HEK293T (cell line): ENCODE measurements at regions not wholly inside any gene's neighbourhood (a gene's known extent, or its start where the extent isn't known, plus 50 kb on each side); places are given as distances from the start of the nearest gene placed in this dataset.

Experiments
- CTCF ChIA-PET: fragments of 350-600 bp; formaldehyde crosslinking; extraction: SDS; loops from one replicate; lab custom pipeline; 2021; ENCODE audit warnings: antibody characterized with exemption, inconsistent platforms; lab: Yijun Ruan, JAX
- POLR2A ChIA-PET: fragments of 350-600 bp; formaldehyde crosslinking; extraction: SDS; loops from one replicate; lab custom pipeline; 2020; ENCODE audit warnings: antibody characterized with exemption, inconsistent platforms; lab: Yijun Ruan, JAX
- DNase-seq: peaks from one replicate; pipeline ENCODE4 v3.0.0; 2012; ENCODE audit warnings: mixed read lengths; ENCODE audit errors: extremely low spot score
- ARNT ChIP-seq: fragments of 450-650 bp; IDR thresholded peaks from 2 replicates; pipeline ENCODE4 v1.6.1; 2017; ENCODE audit warnings: mild to moderate bottlenecking
- BHLHE40 ChIP-seq: fragments of 450-650 bp; IDR thresholded peaks from 2 replicates; pipeline ENCODE4 v1.6.1; 2016; ENCODE audit warnings: mild to moderate bottlenecking, moderate library complexity, borderline replicate concordance
- CTBP1 ChIP-seq: fragments of 450-650 bp; IDR thresholded peaks from 2 replicates; pipeline ENCODE4 v1.6.1; 2016; ENCODE audit warnings: borderline replicate concordance
- ELF4 ChIP-seq: fragments of 450-650 bp; IDR thresholded peaks from 2 replicates; pipeline ENCODE4 v1.6.1; 2017; ENCODE audit warnings: antibody characterized with exemption
- FOXA1 ChIP-seq: fragments of 450-650 bp; IDR thresholded peaks from 2 replicates; pipeline ENCODE4 v1.6.1; 2016; ENCODE audit warnings: mild to moderate bottlenecking
- FOXK2 ChIP-seq: fragments of 450-650 bp; IDR thresholded peaks from 2 replicates; pipeline ENCODE4 v1.6.1; 2016; ENCODE audit warnings: mild to moderate bottlenecking
- FOXM1 ChIP-seq: fragments of 450-650 bp; IDR thresholded peaks from 2 replicates; pipeline ENCODE4 v1.6.1; 2017; ENCODE audit warnings: mild to moderate bottlenecking, borderline replicate concordance
- HDGF ChIP-seq: fragments of 450-650 bp; IDR thresholded peaks from 2 replicates; pipeline ENCODE4 v1.6.1; 2017; ENCODE audit warnings: antibody characterized with exemption, borderline replicate concordance
- L3MBTL2 ChIP-seq: fragments of 450-650 bp; conservative IDR thresholded peaks from 2 replicates; pipeline ENCODE4 v1.6.1; 2016; ENCODE audit warnings: mild to moderate bottlenecking
- LEF1 ChIP-seq: fragments of 450-650 bp; IDR thresholded peaks from 2 replicates; pipeline ENCODE4 v1.6.1; 2017; ENCODE audit warnings: mild to moderate bottlenecking, borderline replicate concordance
- NFRKB ChIP-seq: fragments of 450-650 bp; IDR thresholded peaks from 2 replicates; pipeline ENCODE4 v1.6.1; 2016; ENCODE audit warnings: mild to moderate bottlenecking, moderate library complexity
- SP1 ChIP-seq: fragments of 450-650 bp; IDR thresholded peaks from 2 replicates; pipeline ENCODE4 v1.6.1; 2017
- SUZ12 ChIP-seq: fragments of 450-650 bp; IDR thresholded peaks from 2 replicates; pipeline ENCODE4 v1.6.1; 2016; ENCODE audit warnings: mild to moderate bottlenecking
- TARDBP ChIP-seq: fragments of 450-650 bp; IDR thresholded peaks from 2 replicates; pipeline ENCODE4 v1.6.1; 2016
- ZNF384 ChIP-seq: fragments of 450-650 bp; IDR thresholded peaks from 2 replicates; pipeline ENCODE4 v1.6.1; 2016
- TF ChIP-seq, protein P1 (sequence below): fragments of 450-650 bp; IDR thresholded peaks from 2 replicates; pipeline ENCODE4 v1.6.1; 2016

DNA sequence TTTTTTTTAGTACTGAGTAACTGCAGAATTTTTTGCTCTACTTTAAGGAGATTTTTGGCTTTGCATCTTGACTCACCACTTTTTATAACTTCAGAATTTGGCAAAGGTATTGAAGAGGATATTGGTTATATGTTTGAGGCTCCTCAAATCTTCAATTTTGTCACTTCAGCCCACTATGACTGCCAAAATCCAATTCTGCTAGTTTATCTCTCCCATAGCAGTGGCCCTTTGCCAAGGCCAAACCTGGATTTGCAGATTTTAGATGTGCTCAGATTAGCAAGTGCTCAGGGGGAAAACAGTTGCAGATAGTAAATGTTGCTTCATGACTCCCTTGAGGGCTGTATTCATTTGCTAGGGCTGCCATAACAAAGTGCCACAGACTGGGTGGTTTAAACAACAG lies 427.5 kb downstream of the ADRA2A start:
- ChIA-PET POLR2A (no interaction called here), CTCF (no interaction called here)
- TF ChIP-seq NFRKB (no peak), FOXK2 (no peak), ARNT (no peak), SP1 (no peak), SUZ12 (no peak), ZNF384 (no peak), ELF4 (no peak), HDGF (no peak)
- no peak for DNase-seq

DNA sequence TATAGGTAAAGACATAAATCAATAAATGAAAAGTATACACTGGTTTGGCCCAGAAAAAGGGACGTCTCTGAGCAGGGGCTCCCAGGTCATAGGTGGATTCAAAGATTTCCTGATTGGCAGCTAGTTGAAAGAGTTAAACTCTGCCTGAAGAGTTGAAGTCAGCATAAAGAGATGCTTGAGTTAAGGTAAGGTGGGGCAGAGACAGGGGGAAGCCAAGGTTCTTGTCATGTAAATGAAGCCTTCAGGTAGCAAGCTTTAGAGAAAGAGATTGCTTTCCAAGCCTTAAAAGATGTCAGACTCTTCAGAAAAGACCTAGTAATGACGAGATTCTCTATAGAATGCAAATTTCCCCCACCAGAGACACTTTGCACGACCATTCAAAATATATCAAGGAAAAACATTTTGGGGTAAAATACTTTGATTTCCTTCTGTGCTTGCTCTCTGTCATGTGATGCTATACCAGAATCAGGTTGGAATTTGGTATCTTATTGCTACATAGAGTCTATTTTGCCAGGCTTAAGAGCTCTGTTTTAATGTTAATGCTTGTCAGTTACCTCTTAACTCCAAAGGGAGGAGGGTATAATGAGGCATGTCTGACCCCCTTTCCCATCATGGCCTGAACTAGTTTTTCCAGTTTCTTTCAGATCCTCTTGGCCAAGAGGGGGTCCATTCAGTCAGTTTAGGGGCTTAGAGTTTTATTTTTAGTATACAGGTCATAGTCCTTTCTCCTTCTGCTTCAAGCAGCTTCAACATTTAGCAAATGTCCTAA lies 429.6 kb downstream of the ADRA2A start:
- TF ChIP-seq FOXA1 (no peak), FOXK2 (no peak), BHLHE40 (no peak), HDGF (no peak), ELF4 (no peak), NFRKB (no peak), LEF1 (no peak), L3MBTL2 (no peak), SUZ12 (no peak), TARDBP (no peak), FOXM1 (no peak), ARNT (no peak), SP1 (no peak)
- TF ChIP-seq, protein P1, sequence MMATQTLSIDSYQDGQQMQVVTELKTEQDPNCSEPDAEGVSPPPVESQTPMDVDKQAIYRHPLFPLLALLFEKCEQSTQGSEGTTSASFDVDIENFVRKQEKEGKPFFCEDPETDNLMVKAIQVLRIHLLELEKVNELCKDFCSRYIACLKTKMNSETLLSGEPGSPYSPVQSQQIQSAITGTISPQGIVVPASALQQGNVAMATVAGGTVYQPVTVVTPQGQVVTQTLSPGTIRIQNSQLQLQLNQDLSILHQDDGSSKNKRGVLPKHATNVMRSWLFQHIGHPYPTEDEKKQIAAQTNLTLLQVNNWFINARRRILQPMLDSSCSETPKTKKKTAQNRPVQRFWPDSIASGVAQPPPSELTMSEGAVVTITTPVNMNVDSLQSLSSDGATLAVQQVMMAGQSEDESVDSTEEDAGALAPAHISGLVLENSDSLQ: no peak
- DNase-seq: no peak
- ChIA-PET CTCF (no interaction called here), POLR2A (no interaction called here)

DNA sequence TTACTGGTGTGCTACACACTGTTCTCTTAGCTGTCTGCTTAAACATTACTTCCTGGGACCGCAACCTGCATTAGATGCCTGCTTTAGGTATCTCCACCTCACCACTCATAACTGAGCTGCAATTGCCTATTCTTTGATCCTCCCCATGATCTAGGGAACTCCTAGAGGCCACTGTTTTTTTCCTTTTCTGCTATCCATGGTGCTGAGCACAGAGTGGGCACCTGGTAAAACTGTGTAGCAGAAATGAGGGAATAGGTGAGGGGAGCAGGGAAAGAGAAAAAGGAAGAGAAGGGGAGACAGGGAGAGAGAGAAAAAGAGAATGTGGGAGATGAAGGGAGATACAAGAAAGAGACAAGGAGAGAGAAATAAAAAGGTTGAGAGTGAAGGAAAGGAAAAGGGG lies 434.9 kb downstream of the ADRA2A start:
- no peak for DNase-seq
- TF ChIP-seq SUZ12: no peak
- TF ChIP-seq TARDBP: no peak
- no peak for TF ChIP-seq SP1
- TF ChIP-seq, protein P1: no peak
- no peak for TF ChIP-seq FOXA1
- no peak for TF ChIP-seq L3MBTL2
- no peak for TF ChIP-seq NFRKB
- TF ChIP-seq HDGF: no peak
- TF ChIP-seq CTBP1: no peak
- no peak for TF ChIP-seq FOXK2
- TF ChIP-seq LEF1: no peak
- TF ChIP-seq ELF4: no peak
- TF ChIP-seq FOXM1: no peak
- TF ChIP-seq BHLHE40: no peak
- no peak for TF ChIP-seq ZNF384
- TF ChIP-seq ARNT: no peak
- CTCF ChIA-PET: no interaction called here
- POLR2A ChIA-PET: no interaction called here

DNA sequence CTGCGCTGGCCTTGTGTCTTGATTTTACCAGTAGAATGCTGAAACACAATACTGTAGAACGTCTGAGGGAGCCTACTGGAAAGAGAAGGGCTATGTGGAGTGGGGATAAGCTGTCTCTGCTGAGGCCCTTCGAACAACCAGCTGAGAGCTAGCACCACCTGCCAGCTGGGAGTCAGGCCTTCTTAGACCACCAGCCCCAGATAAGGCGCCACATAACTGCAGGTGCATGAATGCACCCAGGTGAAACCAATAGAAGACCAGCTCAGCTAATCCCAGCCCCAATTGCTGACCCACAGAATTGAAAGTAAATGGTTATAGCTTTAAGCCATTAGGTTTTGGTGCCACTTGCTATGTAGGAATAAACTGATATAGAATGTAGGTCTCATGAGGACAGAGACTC lies 438.4 kb downstream of the ADRA2A start:
- CTCF ChIA-PET: no interaction called here
- no peak for TF ChIP-seq HDGF
- POLR2A ChIA-PET: no interaction called here
- no peak for DNase-seq

DNA sequence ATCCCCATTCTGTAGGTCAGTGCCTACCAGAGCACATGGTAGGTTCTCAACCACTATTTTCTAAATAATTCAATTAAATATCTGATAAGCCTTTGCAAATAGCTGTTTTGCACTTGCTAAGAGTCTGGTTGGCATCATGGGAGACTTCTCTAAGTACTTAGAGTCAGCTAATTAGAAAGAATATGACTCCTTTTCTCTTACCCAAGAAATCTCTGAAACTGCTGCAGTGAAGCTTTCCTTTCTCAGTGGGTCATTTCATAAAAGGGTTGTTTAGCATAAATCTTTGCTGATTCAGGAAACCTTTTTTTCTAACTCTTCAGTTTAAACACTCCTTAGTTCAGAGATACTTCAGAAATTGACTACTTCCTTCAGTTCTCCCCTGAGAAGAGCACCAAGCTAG lies 438.9 kb downstream of the ADRA2A start:
- TF ChIP-seq BHLHE40 (no peak), ZNF384 (no peak), ELF4 (no peak), L3MBTL2 (no peak), ARNT (no peak), SUZ12 (no peak), LEF1 (no peak), SP1 (no peak), NFRKB (no peak), FOXM1 (no peak), FOXA1 (no peak), HDGF (no peak), FOXK2 (no peak), CTBP1 (no peak), TARDBP (no peak)
- TF ChIP-seq, protein P1: no peak
- POLR2A ChIA-PET: no interaction called here
- DNase-seq: no peak
- CTCF ChIA-PET: no interaction called here

DNA sequence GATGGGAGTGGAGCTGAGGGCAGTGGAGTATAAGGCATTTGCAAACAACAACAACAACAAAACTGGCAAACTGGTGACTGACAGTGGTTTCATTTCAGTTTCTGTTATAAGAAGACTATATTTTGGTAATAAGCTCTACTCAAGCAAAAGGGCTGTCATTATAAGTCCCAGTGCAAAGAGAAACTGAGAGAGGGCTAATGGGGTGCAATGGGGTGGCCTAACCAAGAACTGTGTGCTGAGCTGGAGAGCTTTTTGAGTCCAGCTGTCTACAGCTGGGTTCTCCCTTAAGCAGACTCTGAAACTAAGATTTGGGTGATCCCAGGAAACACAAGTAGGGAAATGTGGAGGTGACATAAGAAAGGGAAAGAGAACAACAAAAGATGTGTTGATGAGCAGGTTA lies 439.3 kb downstream of the ADRA2A start:
- no peak for TF ChIP-seq ELF4
- TF ChIP-seq TARDBP: no peak
- TF ChIP-seq L3MBTL2: no peak
- TF ChIP-seq NFRKB: no peak
- no peak for TF ChIP-seq CTBP1
- TF ChIP-seq SP1: no peak
- no peak for TF ChIP-seq HDGF
- TF ChIP-seq FOXK2: no peak
- TF ChIP-seq BHLHE40: no peak
- TF ChIP-seq ZNF384: no peak
- ChIA-PET POLR2A (no interaction called here), CTCF (no interaction called here)
- no peak for DNase-seq
